Ascending aorta (tissue), 2 donors: ENCODE measurements at regions not wholly inside any gene's neighbourhood (a gene's known extent, or its start where the extent isn't known, plus 50 kb on each side); places are given as distances from the start of the nearest gene placed in this dataset.

ENCODE experiments used
- DNase-seq, 2 donors: peaks; one replicate each; pipeline ENCODE4 v3.0.0-alpha.2; 2019; ENCODE audit warnings: low spot score in 2 of 2
- H3K27ac ChIP-seq, 2 donors: fragments of 200-600 bp; sonication (generic); one replicate each; pipeline ENCODE4 v1.5.1; 2016 to 2017; ENCODE audit warnings: mild to moderate bottlenecking in 1 of 2
- H3K27me3 ChIP-seq: fragments of 200-600 bp; sonication (generic); one replicate; pipeline ENCODE4 v1.5.1; 2017
- H3K36me3 ChIP-seq, 2 donors: fragments of 200-600 bp; sonication (generic); one replicate each; pipeline ENCODE4 v1.5.1; 2016
- H3K4me1 ChIP-seq, 2 donors: fragments of 200-600 bp; sonication (generic); one replicate each; pipeline ENCODE4 v1.5.1; 2016 to 2017; ENCODE audit warnings: mild to moderate bottlenecking in 1 of 2
- H3K4me3 ChIP-seq, 2 donors: fragments of 200-600 bp; sonication (generic); one replicate each; pipeline ENCODE4 v1.5.1; 2016 to 2017; ENCODE audit warnings: mild to moderate bottlenecking in 1 of 2
- H3K9me3 ChIP-seq, 2 donors: fragments of 200-600 bp; sonication (generic); one replicate each; pipeline ENCODE4 v1.5.1; 2016
- CTCF ChIP-seq, 3 experiments: fragments of 200-600 bp in 2 of 3; fragments of 450-650 bp in 1 of 3; sonication (generic) in 2 of 3; IDR thresholded peaks; one replicate each; pipeline ENCODE4 v1.5.1; 2016 to 2019; ENCODE audit warnings: antibody characterized with exemption in 3 of 3, mild to moderate bottlenecking in 1 of 3, moderate library complexity in 1 of 3
- intact Hi-C: fragments of 100-400 bp; cut with DNase I; formaldehyde crosslinking; loops from one replicate; pipeline ENCODE4 v1.15.1; 2023

- no peak for DNase-seq
- no peaks in the 10 kb centered on the region for H3K36me3 ChIP-seq
- intact Hi-C loops, result no loop called here
- no peak overlapping the region for H3K4me3 ChIP-seq
- no peak for TF ChIP-seq CTCF (IDR thresholded peaks at IDR 0.05)
- H3K9me3 ChIP-seq, result no peaks in the 10 kb centered on the region
- H3K27me3 ChIP-seq, result no peaks in the 10 kb centered on the region
- no peaks in the 10 kb centered on the region for H3K4me1 ChIP-seq
- H3K27ac ChIP-seq, result no peak overlapping the region
Measured at GRCh38 chr14:83021323-83021722, 1487.7 kb upstream of the SEL1L start.

- intact Hi-C loops, result no loop called here
Measured at GRCh38 chr14:83023369-83023768, 1489.7 kb upstream of the SEL1L start.

GRCh38 chr14:83041224-83041623 is 1507.6 kb upstream of the SEL1L start:
- TF ChIP-seq CTCF (IDR thresholded peaks at IDR 0.05), result no peak
- Histone ChIP-seq H3K4me1 (no peaks in the 10 kb centered on the region), H3K27ac (no peak overlapping the region), H3K4me3 (no peak overlapping the region), H3K27me3 (no peaks in the 10 kb centered on the region), H3K36me3 (no peaks in the 10 kb centered on the region), H3K9me3 (no peaks in the 10 kb centered on the region)
- intact Hi-C loops, result no loop called here
- DNase-seq, result no peak

More at GRCh38 chr14:83023369-83023768, 1489.7 kb upstream of the SEL1L start:
- Histone ChIP-seq H3K4me3 (no peak overlapping the region), H3K4me1 (no peaks in the 10 kb centered on the region), H3K27me3 (no peaks in the 10 kb centered on the region), H3K9me3 (no peaks in the 10 kb centered on the region), H3K27ac (no peak overlapping the region), H3K36me3 (no peaks in the 10 kb centered on the region)
- TF ChIP-seq CTCF (IDR thresholded peaks at IDR 0.05), result no peak
- DNase-seq, result no peak

- Histone ChIP-seq H3K27me3 (no peaks in the 10 kb centered on the region), H3K4me1 (no peaks in the 10 kb centered on the region), H3K4me3 (no peak overlapping the region), H3K9me3 (no peaks in the 10 kb centered on the region), H3K36me3 (no peaks in the 10 kb centered on the region), H3K27ac (no peak overlapping the region)
- no peak for TF ChIP-seq CTCF (IDR thresholded peaks at IDR 0.05)
- intact Hi-C loops, result no loop called here
- no peak for DNase-seq
Measured at GRCh38 chr14:83042858-83043257, 1509.2 kb upstream of the SEL1L start.

GRCh38 chr14:83044001-83044400 is 1510.3 kb upstream of the SEL1L start:
- intact Hi-C loops, result no loop called here
- Histone ChIP-seq H3K4me1 (no peaks in the 10 kb centered on the region), H3K27me3 (no peaks in the 10 kb centered on the region), H3K36me3 (no peaks in the 10 kb centered on the region), H3K27ac (no peak overlapping the region), H3K4me3 (no peak overlapping the region), H3K9me3 (no peaks in the 10 kb centered on the region)
- no peak for DNase-seq
- no peak for TF ChIP-seq CTCF (IDR thresholded peaks at IDR 0.05)
